Activated CD4-positive, alpha-beta T cell treated with anti-CD3 and anti-CD28 coated beads, Interleukin-2, Interleukin-6, amounts not matched to agents 100 ng/mL and 50 ng/mL, durations not matched to agents 16 hours and 8 hours (primary cell): ENCODE measurements at regions not wholly inside any gene's neighbourhood (a gene's known extent, or its start where the extent isn't known, plus 50 kb on each side); places are given as distances from the start of the nearest gene placed in this dataset.
"Not testable (repeated sequence)": the region's sequence is repeated elsewhere in the genome, so short reads cannot be mapped to it uniquely, and the experiment has no call there.

ENCODE experiments used
- DNase-seq: peaks from one replicate; pipeline ENCODE4 v3.0.0-alpha.2; 2020

- DNase-seq: not testable (repeated sequence)
Observed at GRCh38 chr2:89026296-89026695, 334.8 kb downstream of the RPIA start.

DNA sequence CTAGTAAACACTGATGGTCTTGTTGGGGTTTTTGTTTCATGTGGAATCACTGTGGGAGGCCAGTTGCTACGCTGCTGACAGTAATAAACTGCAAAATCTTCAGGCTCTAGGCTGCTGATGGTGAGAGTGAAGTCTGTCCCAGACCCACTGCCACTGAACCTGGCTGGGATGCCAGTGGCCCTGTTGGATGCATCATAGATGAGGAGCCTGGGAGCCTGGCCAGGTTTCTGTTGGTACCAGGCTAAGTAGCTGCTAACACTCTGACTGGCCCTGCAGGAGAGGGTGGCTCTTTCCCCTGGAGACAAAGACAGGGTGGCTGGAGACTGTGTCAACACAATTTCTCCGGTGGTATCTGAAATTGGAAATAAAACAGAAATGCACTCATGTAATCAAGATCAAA is 335.6 kb downstream of the RPIA start:
- DNase-seq: not testable (repeated sequence)

- DNase-seq: not testable (repeated sequence)
Observed at GRCh38 chr2:89027536-89027935, 336.1 kb downstream of the RPIA start.

DNA sequence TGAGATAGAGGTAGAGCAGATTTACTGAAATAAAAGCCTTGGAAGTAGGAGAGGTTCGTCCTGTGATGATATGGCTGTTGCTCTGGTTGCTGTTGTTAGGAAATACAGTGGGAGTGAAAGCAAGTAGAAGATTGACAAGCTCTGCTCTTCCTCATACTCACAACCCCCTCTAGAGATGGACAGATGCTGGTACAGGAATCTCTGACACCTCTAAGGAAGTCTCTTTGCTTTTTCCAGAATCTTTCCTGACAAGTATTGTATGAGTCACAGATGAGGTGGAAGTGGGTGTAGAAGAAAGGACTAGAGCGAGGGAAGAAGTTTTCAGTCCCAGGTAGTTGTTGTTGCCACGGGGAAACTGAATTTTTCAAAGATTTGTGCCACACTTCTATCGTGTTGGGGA is 337.8 kb downstream of the RPIA start:
- DNase-seq: not testable (repeated sequence)

DNA sequence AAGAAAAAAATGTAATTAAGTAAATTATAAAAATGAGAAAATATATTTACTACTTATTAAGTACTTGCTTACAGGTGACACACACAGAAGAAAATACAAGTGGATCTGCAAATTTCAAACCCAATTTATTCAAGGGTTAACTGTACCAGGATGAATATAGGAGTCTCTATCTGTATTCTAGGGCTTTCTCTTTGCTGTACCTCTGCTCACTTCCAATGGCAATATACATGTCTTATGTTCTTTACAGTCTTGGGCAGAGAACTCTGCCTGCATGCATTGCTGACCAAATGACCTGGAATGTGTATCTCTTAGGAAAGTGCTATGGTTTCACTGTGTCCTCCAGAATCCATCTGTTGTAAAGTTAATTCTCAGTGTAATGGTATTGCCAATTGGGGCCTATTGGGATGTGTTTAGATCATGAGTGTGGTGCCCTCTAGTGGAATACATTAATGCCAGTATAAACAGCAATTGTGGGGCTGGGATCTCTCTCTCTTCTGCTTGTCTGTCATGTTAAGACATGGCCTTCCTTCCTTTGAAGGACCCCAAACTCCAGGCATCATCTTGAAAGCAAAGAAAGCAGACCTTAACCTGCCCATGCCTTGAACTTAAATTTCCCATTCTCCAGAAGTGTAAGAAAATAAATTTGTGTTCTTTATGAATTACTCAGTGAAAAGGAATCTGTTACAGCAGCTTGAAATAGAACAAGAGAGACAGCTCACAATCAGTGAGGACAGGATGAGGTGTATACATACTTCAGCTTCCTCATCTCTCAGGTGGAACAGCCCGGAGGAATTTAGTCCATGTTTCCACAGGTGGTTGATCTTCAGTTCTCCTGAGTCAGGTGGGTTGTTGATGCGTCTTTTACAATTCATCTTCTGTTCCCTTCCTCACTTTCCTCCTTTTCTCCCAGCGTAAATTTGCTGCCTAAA is 356.9 kb downstream of the RPIA start:
- DNase-seq: peak; percentile 52

- not testable (repeated sequence) for DNase-seq
Observed at GRCh38 chr2:89058616-89059015, 367.1 kb downstream of the RPIA start.

- DNase-seq: not testable (repeated sequence)
Observed at GRCh38 chr2:89061174-89061573, 369.7 kb downstream of the RPIA start.

DNA sequence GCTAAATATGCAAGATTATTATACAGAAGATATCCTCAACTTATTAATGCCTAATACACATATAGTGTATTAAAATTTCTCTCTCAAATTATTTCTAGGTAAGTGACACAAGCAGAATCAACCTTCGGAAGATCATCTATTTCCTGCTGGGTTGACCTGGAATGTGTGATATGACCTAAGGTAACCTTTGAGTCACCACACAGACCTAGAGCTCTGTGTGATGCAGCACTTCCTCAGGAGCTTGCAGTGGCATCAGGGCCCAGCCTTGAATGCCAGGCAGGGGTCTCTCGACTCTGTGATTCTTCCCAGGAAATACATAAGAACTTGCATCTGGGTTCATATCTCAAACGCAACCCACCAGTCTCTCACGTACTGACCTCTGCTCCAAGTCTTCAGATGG is 385.3 kb downstream of the RPIA start:
- DNase-seq: not testable (repeated sequence)

DNA sequence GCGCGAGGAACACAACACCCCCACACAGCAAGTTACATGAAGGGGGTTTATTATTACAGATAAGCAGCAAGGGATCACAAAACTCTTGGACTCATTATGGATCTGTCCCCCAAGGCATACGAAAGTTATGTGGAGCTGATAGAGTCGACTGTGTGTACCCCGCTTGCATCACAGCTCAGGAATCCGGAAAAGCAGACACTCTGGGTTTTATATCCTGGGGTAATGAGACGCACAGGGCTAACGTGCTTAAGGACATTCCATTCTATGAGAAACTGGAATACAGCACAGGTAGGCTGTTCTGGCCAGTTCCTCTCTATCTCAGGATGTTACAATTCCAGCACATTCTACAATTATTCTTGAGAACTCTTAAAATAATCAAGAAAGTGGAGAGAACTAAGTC is 401.4 kb downstream of the RPIA start:
- not testable (repeated sequence) for DNase-seq

- DNase-seq: not testable (repeated sequence)
Observed at GRCh38 chr2:89095060-89095459, 403.6 kb downstream of the RPIA start.

DNA sequence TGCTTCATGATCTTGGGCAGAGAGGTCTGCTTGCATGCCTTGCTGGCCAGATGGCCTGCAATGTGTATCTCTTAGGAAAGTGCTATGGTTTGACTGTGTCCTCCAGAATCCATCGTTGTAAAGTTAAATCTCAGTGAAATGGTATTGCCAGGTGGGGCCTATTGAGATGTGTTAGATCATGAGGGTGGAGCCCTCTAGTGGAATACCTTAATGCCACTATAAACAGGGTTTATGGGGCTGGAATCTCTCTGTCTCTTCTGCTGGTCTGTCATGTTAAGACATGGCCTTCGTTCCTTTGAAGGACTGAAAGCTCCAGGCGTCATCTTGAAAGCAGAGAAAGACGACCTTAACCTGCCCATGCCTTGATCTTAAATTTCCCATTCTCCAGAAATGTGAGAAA is 411.1 kb downstream of the RPIA start:
- DNase-seq: not testable (repeated sequence)

DNA sequence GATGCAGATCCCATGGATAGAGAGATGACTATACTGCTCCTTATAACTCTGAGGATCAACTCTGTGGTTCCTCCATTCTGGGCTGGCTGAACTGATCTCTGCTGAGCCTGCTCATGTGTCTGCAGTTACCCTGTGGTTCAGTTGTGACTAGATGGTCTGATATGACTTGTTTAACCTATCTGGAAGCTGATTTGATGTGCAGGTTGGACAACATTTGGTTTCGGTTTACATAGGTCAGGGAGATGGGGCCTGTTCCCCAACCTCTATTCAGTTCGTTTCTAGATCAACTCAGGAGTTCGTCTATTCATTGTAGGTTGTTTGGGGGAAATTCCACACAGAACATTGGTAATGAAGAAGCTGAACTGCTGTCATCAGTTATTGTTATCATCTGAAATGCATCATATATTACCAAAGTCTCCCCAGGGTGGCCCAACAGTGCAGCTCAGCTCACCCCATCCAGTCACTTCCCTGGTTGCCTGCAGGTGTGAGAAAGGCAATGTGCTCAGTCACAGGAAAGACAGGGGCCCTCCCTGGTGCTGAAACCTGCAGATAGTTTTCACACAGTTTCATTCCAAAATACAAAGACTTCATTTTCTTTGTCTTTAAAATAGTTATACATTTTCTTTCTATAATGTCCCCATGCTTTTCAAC is 415.0 kb downstream of the RPIA start:
- not testable (repeated sequence) for DNase-seq

GRCh38 chr2:89112434-89112833 is 421.0 kb downstream of the RPIA start:
- DNase-seq: peak; percentile 3

- not testable (repeated sequence) for DNase-seq
Observed at GRCh38 chr2:89113286-89113685, 421.8 kb downstream of the RPIA start.

DNA sequence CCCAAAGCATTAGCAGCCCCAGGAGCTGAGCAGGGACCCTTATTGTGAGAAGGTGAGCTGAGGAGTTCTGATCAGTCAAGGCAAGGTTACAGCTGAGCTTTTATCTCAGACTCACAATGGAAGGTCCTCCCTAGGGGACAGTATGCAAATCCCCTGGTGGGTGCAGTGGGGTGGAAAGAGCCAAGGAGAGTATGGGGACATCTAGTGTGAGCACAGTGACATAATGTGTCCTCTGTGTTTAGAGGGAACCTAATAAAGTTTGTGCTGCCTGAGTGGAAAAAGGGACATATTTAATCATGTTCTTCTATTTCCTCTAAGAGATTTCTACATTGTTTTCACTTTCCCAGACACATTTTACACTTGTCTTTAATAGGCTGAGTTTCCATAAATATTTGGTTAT is 438.0 kb downstream of the RPIA start:
- DNase-seq: not testable (repeated sequence)

- DNase-seq: not testable (repeated sequence)
Observed at GRCh38 chr2:89130665-89131308, 439.3 kb downstream of the RPIA start.

- not testable (repeated sequence) for DNase-seq
Observed at GRCh38 chr2:89142959-89143358, 451.5 kb downstream of the RPIA start.

DNA sequence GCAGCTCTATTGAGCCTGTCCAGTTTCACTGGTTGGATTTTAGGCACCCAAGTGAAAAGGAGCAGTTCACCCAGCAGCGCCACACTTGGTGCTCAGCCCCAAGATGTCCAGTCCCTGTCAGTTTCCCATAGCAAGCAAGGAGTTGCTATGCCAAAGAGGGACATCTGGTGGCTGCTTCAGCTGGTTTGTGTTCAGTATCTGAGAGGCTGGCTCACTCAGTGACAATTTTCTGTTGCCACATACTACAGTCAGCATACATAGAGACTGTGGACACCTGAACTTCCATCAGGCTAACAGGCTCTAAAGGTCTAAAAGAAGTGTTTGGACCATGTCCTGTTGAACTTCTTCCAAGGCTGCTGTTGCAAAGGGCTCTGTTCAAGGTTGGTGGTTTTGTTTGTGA is 453.9 kb downstream of the RPIA start:
- DNase-seq: not testable (repeated sequence)

GRCh38 chr2:89148256-89148655 is 456.8 kb downstream of the RPIA start:
- not testable (repeated sequence) for DNase-seq

DNA sequence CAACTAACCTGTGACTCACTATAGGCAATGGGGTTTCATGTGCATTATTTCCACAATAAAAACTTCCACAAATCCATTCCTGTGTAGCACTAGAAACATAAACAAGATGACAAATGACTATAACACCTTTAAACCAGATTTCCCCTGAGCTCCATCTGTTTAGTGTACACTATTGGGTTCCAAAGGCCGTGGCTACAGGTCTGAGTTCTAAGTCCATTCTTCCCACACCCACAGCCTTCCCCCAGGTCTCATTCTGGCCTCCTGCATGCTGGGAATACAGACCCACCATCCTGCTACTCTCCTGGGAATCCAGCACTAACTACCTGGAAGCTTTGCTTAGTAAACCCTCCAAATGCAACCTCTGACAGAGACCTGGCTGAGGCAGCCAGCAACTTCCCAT is 460.2 kb downstream of the RPIA start:
- DNase-seq: not testable (repeated sequence)

GRCh38 chr2:89152501-89152900 is 461.0 kb downstream of the RPIA start:
- DNase-seq: not testable (repeated sequence)

DNA sequence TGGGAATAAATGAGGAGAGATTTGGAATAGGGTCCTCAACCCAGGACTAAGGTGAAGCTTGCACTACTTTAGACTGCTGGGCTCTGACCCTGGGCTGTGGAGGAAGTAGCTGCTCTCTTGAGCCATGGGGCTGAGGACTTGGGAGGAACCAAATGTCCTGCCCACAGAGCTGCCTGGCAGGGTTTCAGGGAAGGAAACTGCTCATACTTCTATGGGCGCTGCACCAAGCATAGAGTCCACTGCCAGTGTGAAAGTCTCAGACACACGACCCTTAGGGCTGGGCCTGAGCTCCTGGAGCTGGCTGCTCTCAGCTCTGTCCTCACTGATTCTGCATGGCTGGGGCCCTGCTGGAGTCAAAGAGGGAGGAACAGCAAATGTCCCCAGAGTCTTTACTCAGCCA is 461.7 kb downstream of the RPIA start:
- DNase-seq: not testable (repeated sequence)

- not testable (repeated sequence) for DNase-seq
Observed at GRCh38 chr2:89154247-89154682, 462.8 kb downstream of the RPIA start.
